OCI-LY3 (cell line): ENCODE measurements at regions not wholly inside any gene's neighbourhood (a gene's known extent, or its start where the extent isn't known, plus 50 kb on each side); places are given as distances from the start of the nearest gene placed in this dataset.

Experiments
- H2AFZ ChIP-seq: fragments of 200-600, 300-600 bp; shearing (Covaris generic); 2 replicates; pipeline ENCODE4 v1.6.0; 2014; ENCODE audit warnings: antibody characterized with exemption, low read depth, low read length
- H3K27ac ChIP-seq: fragments of 200-600, 300-600 bp; sonication (generic); 2 replicates; pipeline ENCODE4 v1.5.1; 2014; ENCODE audit warnings: mild to moderate bottlenecking, low read length, moderate library complexity, mixed read lengths
- H3K27me3 ChIP-seq: fragments of 200-600, 300-600 bp; sonication (generic); 2 replicates; pipeline ENCODE4 v1.6.1; 2014; ENCODE audit warnings: low read depth, low read length, mixed read lengths
- H3K36me3 ChIP-seq: fragments of 200-600, 300-600 bp; sonication (generic); replicated peaks from 2 replicates; pipeline ENCODE3; 2014; ENCODE audit warnings: low read depth, low read length, mixed read lengths
- H3K4me1 ChIP-seq: fragments of 300-600, 200-600 bp; sonication (generic); 2 replicates; pipeline ENCODE4 v1.6.1; 2014; ENCODE audit warnings: low read length, mixed read lengths
- H3K4me2 ChIP-seq: fragments of 200-600, 300-600 bp; sonication (generic); 2 replicates; pipeline ENCODE4 v1.6.1; 2014; ENCODE audit warnings: low read length, mixed read lengths
- H3K4me3 ChIP-seq: fragments of 300-600, 200-600 bp; sonication (generic); 2 replicates; pipeline ENCODE4 v1.5.1; 2014; ENCODE audit warnings: antibody characterized with exemption, mild to moderate bottlenecking, low read length, moderate library complexity
- H3K79me2 ChIP-seq: fragments of 300-600, 200-600 bp; shearing (Covaris generic); 2 replicates; pipeline ENCODE4 v1.6.1; 2014; ENCODE audit warnings: mild to moderate bottlenecking, low read length, mixed read lengths
- H3K9ac ChIP-seq: fragments of 300-600, 200-600 bp; shearing (Covaris generic); 2 replicates; pipeline ENCODE4 v1.6.0; 2014; ENCODE audit warnings: mild to moderate bottlenecking, low read length, moderate library complexity
- H3K9me3 ChIP-seq: fragments of 200-600, 300-600 bp; shearing (Covaris generic); 2 replicates; pipeline ENCODE4 v1.6.1; 2014; ENCODE audit warnings: low read length, mixed read lengths; ENCODE audit not compliant: insufficient read depth
- H4K20me1 ChIP-seq: fragments of 200-600, 300-600 bp; sonication (generic); 2 replicates; pipeline ENCODE4 v1.6.1; 2016; ENCODE audit warnings: low read length, mixed read lengths; ENCODE audit not compliant: insufficient read depth
- EZH2phosphoT487 ChIP-seq: fragments of 200-600 bp; shearing (Covaris generic); IDR thresholded peaks from 2 replicates; pipeline ENCODE4 v1.6.1; 2018; ENCODE audit warnings: antibody characterized with exemption, mixed run types, low read depth
- TF ChIP-seq, protein P1 (sequence below): fragments of 200-600, 300-600 bp; sonication (generic); IDR thresholded peaks from 2 replicates; pipeline ENCODE4 v1.5.1; 2014; ENCODE audit warnings: antibody characterized with exemption, low read length, low read depth

- H3K79me2 ChIP-seq, result peaks cover 93% of the 10 kb centered on the region
- H3K9ac ChIP-seq, result no peak overlapping the region
- H3K36me3 ChIP-seq, result peaks cover 60% of the 10 kb centered on the region
- no peaks in the 10 kb centered on the region for H3K27me3 ChIP-seq
- H3K27ac ChIP-seq, result no peak overlapping the region
- no peak overlapping the region for H3K4me2 ChIP-seq
- H2AFZ ChIP-seq, result no peak overlapping the region
- TF ChIP-seq, protein P1, sequence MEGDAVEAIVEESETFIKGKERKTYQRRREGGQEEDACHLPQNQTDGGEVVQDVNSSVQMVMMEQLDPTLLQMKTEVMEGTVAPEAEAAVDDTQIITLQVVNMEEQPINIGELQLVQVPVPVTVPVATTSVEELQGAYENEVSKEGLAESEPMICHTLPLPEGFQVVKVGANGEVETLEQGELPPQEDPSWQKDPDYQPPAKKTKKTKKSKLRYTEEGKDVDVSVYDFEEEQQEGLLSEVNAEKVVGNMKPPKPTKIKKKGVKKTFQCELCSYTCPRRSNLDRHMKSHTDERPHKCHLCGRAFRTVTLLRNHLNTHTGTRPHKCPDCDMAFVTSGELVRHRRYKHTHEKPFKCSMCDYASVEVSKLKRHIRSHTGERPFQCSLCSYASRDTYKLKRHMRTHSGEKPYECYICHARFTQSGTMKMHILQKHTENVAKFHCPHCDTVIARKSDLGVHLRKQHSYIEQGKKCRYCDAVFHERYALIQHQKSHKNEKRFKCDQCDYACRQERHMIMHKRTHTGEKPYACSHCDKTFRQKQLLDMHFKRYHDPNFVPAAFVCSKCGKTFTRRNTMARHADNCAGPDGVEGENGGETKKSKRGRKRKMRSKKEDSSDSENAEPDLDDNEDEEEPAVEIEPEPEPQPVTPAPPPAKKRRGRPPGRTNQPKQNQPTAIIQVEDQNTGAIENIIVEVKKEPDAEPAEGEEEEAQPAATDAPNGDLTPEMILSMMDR, result no peak
- TF ChIP-seq EZH2phosphoT487, result no peak
- H3K9me3 ChIP-seq, result no peaks in the 10 kb centered on the region
- H4K20me1 ChIP-seq, result peaks cover 65% of the 10 kb centered on the region
- H3K4me1 ChIP-seq, result peaks cover 12% of the 10 kb centered on the region
- H3K4me3 ChIP-seq, result no peak overlapping the region
Measured at GRCh38 chr6:11353921-11354389, 121.5 kb upstream of the NEDD9 start.

DNA sequence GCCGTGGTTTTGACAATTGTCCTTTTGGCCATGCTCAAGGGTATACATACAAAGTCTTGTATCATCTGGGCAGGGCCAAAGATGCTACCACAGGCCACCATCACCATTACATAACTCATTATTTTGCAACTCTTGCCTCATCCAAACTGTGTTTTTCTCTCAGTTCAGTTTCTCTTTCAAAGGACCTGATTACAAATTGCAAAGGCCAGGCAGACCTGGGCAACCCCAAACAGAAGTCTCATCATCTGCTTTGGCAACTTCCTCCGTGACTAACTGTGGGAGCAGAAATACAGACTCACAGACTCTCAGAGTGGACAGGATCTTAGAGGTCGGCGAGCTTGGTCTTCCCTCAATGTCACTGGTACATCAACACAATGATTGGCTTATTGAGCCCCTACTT lies 117.8 kb upstream of the NEDD9 start:
- H3K9me3 ChIP-seq, result no peaks in the 10 kb centered on the region
- H4K20me1 ChIP-seq, result peaks cover 79% of the 10 kb centered on the region
- H3K27me3 ChIP-seq, result no peaks in the 10 kb centered on the region
- H3K9ac ChIP-seq, result no peak overlapping the region
- no peak overlapping the region for H2AFZ ChIP-seq
- H3K36me3 ChIP-seq, result peaks cover 46% of the 10 kb centered on the region
- H3K79me2 ChIP-seq, result peaks cover 99% of the 10 kb centered on the region
- no peak for TF ChIP-seq EZH2phosphoT487
- TF ChIP-seq, protein P1, result no peak
- H3K4me3 ChIP-seq, result no peak overlapping the region
- H3K27ac ChIP-seq, result no peak overlapping the region
- H3K4me1 ChIP-seq, result no peaks in the 10 kb centered on the region
- no peak overlapping the region for H3K4me2 ChIP-seq

- peaks cover 80% of the 10 kb centered on the region for H4K20me1 ChIP-seq
- no peak overlapping the region for H3K4me2 ChIP-seq
- no peak overlapping the region for H2AFZ ChIP-seq
- H3K4me1 ChIP-seq, result no peaks in the 10 kb centered on the region
- no peak overlapping the region for H3K4me3 ChIP-seq
- H3K9me3 ChIP-seq, result no peaks in the 10 kb centered on the region
- peaks cover 50% of the 10 kb centered on the region for H3K36me3 ChIP-seq
- H3K27me3 ChIP-seq, result no peaks in the 10 kb centered on the region
- peaks cover 99% of the 10 kb centered on the region for H3K79me2 ChIP-seq
- no peak overlapping the region for H3K27ac ChIP-seq
- TF ChIP-seq EZH2phosphoT487, result no peak
- TF ChIP-seq, protein P1, result no peak
- no peak overlapping the region for H3K9ac ChIP-seq
Measured at GRCh38 chr6:11349880-11350279, 117.4 kb upstream of the NEDD9 start.

DNA sequence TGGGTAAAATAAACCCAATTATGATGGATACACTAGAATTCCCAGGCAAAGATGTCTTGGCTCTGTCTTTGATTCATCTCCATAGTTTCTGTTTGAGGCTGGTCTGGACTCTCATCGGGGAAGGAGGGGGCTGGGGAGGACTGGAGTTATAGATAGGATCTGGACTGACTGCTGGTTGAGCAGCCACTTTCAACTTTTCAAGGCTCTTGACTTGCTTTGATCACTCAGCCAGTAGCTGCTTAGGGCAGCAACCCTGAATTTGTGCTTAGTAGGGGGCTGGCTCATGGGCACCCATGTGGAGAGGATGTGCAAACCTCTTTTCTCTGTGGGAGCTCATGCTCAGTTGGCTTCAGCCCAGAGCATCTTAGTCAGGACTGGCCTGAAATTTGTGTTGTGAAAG lies 114.0 kb upstream of the NEDD9 start:
- TF ChIP-seq, protein P1, result no peak
- TF ChIP-seq EZH2phosphoT487, result no peak
- no peaks in the 10 kb centered on the region for H3K27me3 ChIP-seq
- H2AFZ ChIP-seq, result no peak overlapping the region
- no peak overlapping the region for H3K4me2 ChIP-seq
- H3K27ac ChIP-seq, result no peak overlapping the region
- 0 out of 2 replicates have a peak, but pooled peaks cover 3% of the 10 kb centered on the region for H3K4me1 ChIP-seq
- H3K9me3 ChIP-seq, result no peaks in the 10 kb centered on the region
- no peak overlapping the region for H3K9ac ChIP-seq
- H4K20me1 ChIP-seq, result peaks cover 74% of the 10 kb centered on the region
- H3K79me2 ChIP-seq, result peaks cover 94% of the 10 kb centered on the region
- H3K4me3 ChIP-seq, result no peak overlapping the region
- H3K36me3 ChIP-seq, result peaks cover 40% of the 10 kb centered on the region
